Endothelial cell (in vitro differentiated cells): ENCODE measurements at regions not wholly inside any gene's neighbourhood (a gene's known extent, or its start where the extent isn't known, plus 50 kb on each side); places are given as distances from the start of the nearest gene placed in this dataset.

Source experiments
- DNase-seq: peaks from one replicate; pipeline ENCODE4 v3.0.0; 2021; ENCODE audit warnings: low spot score
- H3K27ac Mint-ChIP-seq: one replicate; pipeline ENCODE4 v1.8.0; 2021; ENCODE audit warnings: mixed read lengths, inconsistent platforms; ENCODE audit not compliant: unreplicated experiment
- H3K27me3 Mint-ChIP-seq: one replicate; pipeline ENCODE4 v1.8.0; 2021; ENCODE audit warnings: mild to moderate bottlenecking, moderate library complexity, mixed read lengths, inconsistent platforms; ENCODE audit not compliant: unreplicated experiment
- H3K36me3 Mint-ChIP-seq: one replicate; pipeline ENCODE4 v1.8.0; 2021; ENCODE audit warnings: mild to moderate bottlenecking, low read depth, mixed read lengths, inconsistent platforms; ENCODE audit not compliant: unreplicated experiment
- H3K4me1 Mint-ChIP-seq: one replicate; pipeline ENCODE4 v1.8.0; 2021; ENCODE audit warnings: mild to moderate bottlenecking, mixed read lengths, inconsistent platforms; ENCODE audit not compliant: unreplicated experiment
- H3K4me3 Mint-ChIP-seq: one replicate; pipeline ENCODE4 v1.8.0; 2021; ENCODE audit warnings: mild to moderate bottlenecking, mixed read lengths, inconsistent platforms; ENCODE audit not compliant: unreplicated experiment
- H3K9me3 Mint-ChIP-seq: one replicate; pipeline ENCODE4 v1.8.0; 2021; ENCODE audit warnings: mixed read lengths, inconsistent platforms; ENCODE audit not compliant: unreplicated experiment
- TF ChIP-seq, protein P1 (sequence below): fragments of 200-600 bp; sonication (generic); IDR thresholded peaks from one replicate; pipeline ENCODE4 v1.5.0; 2021; ENCODE audit warnings: antibody characterized with exemption; ENCODE audit not compliant: unreplicated experiment

DNA sequence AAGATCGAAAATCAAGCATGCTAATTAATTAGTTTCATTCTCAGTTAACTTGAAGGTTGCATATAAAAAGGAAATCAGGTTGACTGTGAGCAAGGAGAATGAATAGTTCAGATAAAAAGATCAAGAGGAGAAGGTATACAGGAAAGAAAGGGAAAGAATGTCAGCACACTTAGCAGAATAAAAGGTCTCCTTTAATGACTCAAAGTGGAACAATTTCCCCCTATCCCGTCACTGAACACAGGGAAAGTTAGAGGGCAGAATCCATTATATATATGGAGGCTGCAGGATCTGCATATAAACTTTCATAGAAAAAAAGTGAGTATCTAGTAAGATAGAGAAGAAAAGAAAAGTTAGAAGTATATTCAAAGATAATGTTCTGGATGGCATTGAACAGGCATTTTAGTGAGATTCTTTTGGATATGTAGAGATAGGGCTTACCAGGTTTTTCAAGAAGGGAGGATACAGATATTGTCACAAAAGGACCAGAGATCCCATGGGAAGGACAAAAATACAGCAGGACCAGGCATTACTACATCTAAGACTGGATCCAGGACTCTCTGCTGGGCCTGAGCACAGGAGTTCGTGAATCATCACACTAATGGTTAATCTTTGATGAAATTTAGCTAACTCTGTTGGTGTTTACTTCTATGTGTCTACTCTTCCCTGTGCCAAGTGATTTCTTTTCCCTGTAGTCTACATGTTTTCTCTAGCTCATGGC, 988.2 kb upstream of the ARRDC3 start:
- no peaks in the 10 kb centered on the region for H3K36me3 Mint-ChIP-seq
- TF ChIP-seq, protein P1, sequence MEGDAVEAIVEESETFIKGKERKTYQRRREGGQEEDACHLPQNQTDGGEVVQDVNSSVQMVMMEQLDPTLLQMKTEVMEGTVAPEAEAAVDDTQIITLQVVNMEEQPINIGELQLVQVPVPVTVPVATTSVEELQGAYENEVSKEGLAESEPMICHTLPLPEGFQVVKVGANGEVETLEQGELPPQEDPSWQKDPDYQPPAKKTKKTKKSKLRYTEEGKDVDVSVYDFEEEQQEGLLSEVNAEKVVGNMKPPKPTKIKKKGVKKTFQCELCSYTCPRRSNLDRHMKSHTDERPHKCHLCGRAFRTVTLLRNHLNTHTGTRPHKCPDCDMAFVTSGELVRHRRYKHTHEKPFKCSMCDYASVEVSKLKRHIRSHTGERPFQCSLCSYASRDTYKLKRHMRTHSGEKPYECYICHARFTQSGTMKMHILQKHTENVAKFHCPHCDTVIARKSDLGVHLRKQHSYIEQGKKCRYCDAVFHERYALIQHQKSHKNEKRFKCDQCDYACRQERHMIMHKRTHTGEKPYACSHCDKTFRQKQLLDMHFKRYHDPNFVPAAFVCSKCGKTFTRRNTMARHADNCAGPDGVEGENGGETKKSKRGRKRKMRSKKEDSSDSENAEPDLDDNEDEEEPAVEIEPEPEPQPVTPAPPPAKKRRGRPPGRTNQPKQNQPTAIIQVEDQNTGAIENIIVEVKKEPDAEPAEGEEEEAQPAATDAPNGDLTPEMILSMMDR = no peak
- H3K27me3 Mint-ChIP-seq = no peaks in the 10 kb centered on the region
- no peak for DNase-seq
- H3K27ac Mint-ChIP-seq = no peak overlapping the region
- no peaks in the 10 kb centered on the region for H3K4me1 Mint-ChIP-seq
- no peaks in the 10 kb centered on the region for H3K9me3 Mint-ChIP-seq
- no peak overlapping the region for H3K4me3 Mint-ChIP-seq

DNA sequence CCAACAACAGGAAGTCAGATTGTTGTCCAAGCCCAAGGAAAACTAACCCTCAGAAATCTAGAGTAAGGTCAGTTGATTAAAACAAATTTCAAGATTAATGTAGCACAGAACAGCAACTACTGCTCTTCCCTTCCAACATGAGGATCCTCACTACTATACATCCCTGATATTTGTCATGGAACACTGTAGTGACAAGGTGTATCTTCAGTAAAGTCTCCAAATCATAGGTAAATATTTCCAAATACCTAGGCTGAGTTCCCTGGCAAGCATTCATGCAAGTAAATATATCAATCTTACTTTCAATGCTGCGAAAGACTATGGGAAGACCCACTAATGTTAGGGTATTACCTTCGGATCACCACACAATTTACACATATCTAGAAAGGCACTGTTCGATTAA, 986.9 kb upstream of the ARRDC3 start:
- Mint-ChIP-seq H3K9me3 (no peaks in the 10 kb centered on the region), H3K27me3 (no peaks in the 10 kb centered on the region), H3K27ac (no peak overlapping the region), H3K36me3 (no peaks in the 10 kb centered on the region), H3K4me1 (no peaks in the 10 kb centered on the region), H3K4me3 (no peak overlapping the region)
- TF ChIP-seq, protein P1 = no peak
- no peak for DNase-seq

DNA sequence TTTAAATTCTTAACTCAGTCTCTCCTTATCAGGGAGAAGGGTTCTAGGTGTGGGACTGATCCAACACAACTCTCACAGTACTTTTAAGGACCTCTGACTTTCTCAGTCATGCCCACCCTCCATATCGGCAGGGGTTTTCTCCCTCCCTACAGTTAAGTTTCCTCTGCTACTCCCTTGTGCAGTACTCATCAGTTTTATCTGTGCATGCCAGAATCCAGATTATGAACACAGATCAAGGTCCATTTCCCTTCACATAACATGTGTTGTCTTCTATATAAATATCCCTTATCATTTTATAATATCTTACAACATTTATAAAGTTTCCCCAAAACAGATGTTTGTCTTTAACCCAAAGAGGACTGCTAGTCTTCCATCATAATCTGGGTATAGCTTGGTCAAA, 986.5 kb upstream of the ARRDC3 start:
- Mint-ChIP-seq H3K27me3 (no peaks in the 10 kb centered on the region), H3K27ac (no peak overlapping the region), H3K9me3 (no peaks in the 10 kb centered on the region), H3K4me3 (no peak overlapping the region), H3K36me3 (no peaks in the 10 kb centered on the region), H3K4me1 (no peaks in the 10 kb centered on the region)
- TF ChIP-seq, protein P1 = no peak
- DNase-seq = no peak

DNA sequence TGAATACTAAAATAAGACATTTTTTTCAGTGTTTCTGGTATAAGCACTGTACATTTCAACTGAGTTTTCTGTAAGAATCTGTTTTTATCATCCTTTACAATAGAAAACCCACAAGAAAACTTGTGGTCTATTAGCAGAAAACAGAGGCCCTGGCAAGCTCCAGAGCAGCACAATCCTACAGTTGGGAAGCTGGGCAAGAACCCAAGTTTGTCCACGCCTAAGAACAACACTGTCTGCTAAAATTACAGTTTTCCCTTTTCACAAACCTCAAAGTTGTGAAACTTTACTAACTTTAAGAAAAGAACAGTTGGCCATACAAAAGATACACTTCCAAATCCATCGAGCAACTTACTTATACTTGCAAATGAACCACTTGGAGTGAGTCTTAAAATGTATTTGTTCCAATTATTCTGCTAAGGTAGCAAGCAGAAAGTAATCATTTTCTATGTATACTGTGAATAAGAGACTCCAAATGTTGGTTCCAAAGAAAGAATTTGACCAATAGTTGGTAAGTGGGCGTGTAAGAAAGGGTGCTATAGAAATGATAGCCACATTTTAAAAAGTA, 982.0 kb upstream of the ARRDC3 start:
- Mint-ChIP-seq H3K36me3 (no peaks in the 10 kb centered on the region), H3K4me1 (no peaks in the 10 kb centered on the region), H3K4me3 (no peak overlapping the region), H3K9me3 (no peaks in the 10 kb centered on the region), H3K27ac (no peak overlapping the region), H3K27me3 (no peaks in the 10 kb centered on the region)
- no peak for DNase-seq
- TF ChIP-seq, protein P1 = no peak
